Esophagus squamous epithelium (tissue), 5 donors: ENCODE measurements at regions not wholly inside any gene's neighbourhood (a gene's known extent, or its start where the extent isn't known, plus 50 kb on each side); places are given as distances from the start of the nearest gene placed in this dataset.

ENCODE experiments used
- DNase-seq: peaks from one replicate; lab custom pipeline; 2025; lab: John Stamatoyannopoulos, UW
- H3K27ac ChIP-seq, 4 donors: fragments of 200-600 bp; sonication (generic); one replicate each; pipeline ENCODE4 v1.5.1; 2016 to 2019; ENCODE audit warnings: mild to moderate bottlenecking in 1 of 4
- H3K27me3 ChIP-seq, 4 donors: fragments of 200-600 bp; sonication (generic); 1 replicate in 3 of 4; 2 replicates in 1 of 4; pipeline versions ENCODE4 v1.5.1 to v1.6.0; 2017 to 2021; ENCODE audit warnings: antibody characterized with exemption in 1 of 4
- H3K36me3 ChIP-seq, 3 donors: fragments of 200-600 bp; sonication (generic); one replicate each; pipeline ENCODE4 v1.5.1; 2016 to 2019
- H3K4me1 ChIP-seq, 3 donors: fragments of 200-600 bp; sonication (generic); one replicate each; pipeline ENCODE4 v1.5.1; 2017 to 2019
- H3K4me3 ChIP-seq, 4 donors: fragments of 200-600 bp; sonication (generic); 1 replicate in 3 of 4; 2 replicates in 1 of 4; pipeline ENCODE4 v1.5.1; 2016 to 2019; ENCODE audit warnings: mild to moderate bottlenecking in 2 of 4, moderate library complexity in 1 of 4
- H3K9me3 ChIP-seq, 3 donors: fragments of 200-600 bp; sonication (generic); one replicate each; pipeline ENCODE4 v1.5.1; 2016 to 2019
- CTCF ChIP-seq, 6 experiments: fragments of 450-650 bp in 4 of 6; fragments of 200-600 bp in 2 of 6; sonication (generic) in 2 of 6; IDR thresholded peaks; one replicate each; pipeline ENCODE4 v1.5.1; 2016 to 2019; ENCODE audit warnings: antibody characterized with exemption in 6 of 6, mild to moderate bottlenecking in 4 of 6, moderate library complexity in 4 of 6
- POLR2A ChIP-seq, 4 donors: fragments of 450-650 bp; IDR thresholded peaks; one replicate each; pipeline ENCODE4 v1.6.1; 2017; ENCODE audit warnings: antibody characterized with exemption in 4 of 4, mild to moderate bottlenecking in 4 of 4, moderate library complexity in 3 of 4
- WGBS, 2 donors: methylation state at CpG; one replicate each; pipeline ENCODE4 v1.1.5; 2018; 5-methylcytosine and 5-hydroxymethylcytosine counted together
- intact Hi-C: fragments of 100-400 bp; cut with DNase I; formaldehyde crosslinking; loops from one replicate; pipeline ENCODE4 v1.15.0; 2022
- donor health status: DM: yes; HTN: yes; CAD: no.

- TF ChIP-seq CTCF (IDR thresholded peaks at IDR 0.05) = no peak
- TF ChIP-seq POLR2A (IDR thresholded peaks at IDR 0.05) = no peak
- Histone ChIP-seq H3K27ac (no peak overlapping the region), H3K4me1 (peaks cover 3 to 77% (median 30%) of the 10 kb centered on the region in 3 donors), H3K4me3 (no peak overlapping the region), H3K36me3 (no peaks in the 10 kb centered on the region), H3K9me3 (no peaks in the 10 kb centered on the region), H3K27me3 (no peaks in the 10 kb centered on the region)
- DNase-seq = no peak
- intact Hi-C loops = no loop called here
- 62 to 85% methylated on average over 1 of the region's 1 CpG for WGBS, 2 donors
These were observed 230.9 kb downstream of the PIK3R1 start for GRCh38 chr5:68446487-68446894.

GRCh38 chr5:68447136-68447929 lies 231.8 kb downstream of the PIK3R1 start:
- WGBS, 2 donors = 82 to 92% methylated on average over 6 of the region's 6 CpGs
- Histone ChIP-seq H3K4me1 (peaks cover 3 to 68% (median 22%) of the 10 kb centered on the region in 3 donors), H3K27me3 (no peaks in the 10 kb centered on the region), H3K4me3 (no peak overlapping the region), H3K36me3 (no peaks in the 10 kb centered on the region), H3K27ac (no peak overlapping the region), H3K9me3 (no peaks in the 10 kb centered on the region)
- intact Hi-C loops = no loop called here
- no peak for DNase-seq
- TF ChIP-seq CTCF (IDR thresholded peaks at IDR 0.05) = no peak
- TF ChIP-seq POLR2A (IDR thresholded peaks at IDR 0.05) = no peak

- no peaks in the 10 kb centered on the region for H3K27me3 ChIP-seq
- no peaks in the 10 kb centered on the region for H3K9me3 ChIP-seq
- TF ChIP-seq CTCF (IDR thresholded peaks at IDR 0.05) (no peak), POLR2A (IDR thresholded peaks at IDR 0.05) (no peak)
- intact Hi-C loops = no loop called here
- peaks cover 0 to 49% (median 15%) of the 10 kb centered on the region in 3 donors for H3K4me1 ChIP-seq
- H3K4me3 ChIP-seq = no peak overlapping the region
- peak overlapping the region in 2 of 4 donors; percentile 4 to 21 for H3K27ac ChIP-seq
- WGBS, 2 donors = 35 to 48% methylated on average over 2 to 3 of the region's 3 CpGs
- H3K36me3 ChIP-seq = no peaks in the 10 kb centered on the region
- no peak for DNase-seq
These were observed 233.8 kb downstream of the PIK3R1 start for GRCh38 chr5:68449380-68449779.

- Histone ChIP-seq H3K4me3 (no peak overlapping the region), H3K27me3 (no peaks in the 10 kb centered on the region), H3K9me3 (no peaks in the 10 kb centered on the region), H3K4me1 (peaks cover 0 to 40% (median 8%) of the 10 kb centered on the region in 3 donors), H3K27ac (peak overlapping the region in 3 of 4 donors; percentile 15 to 51 (median 21)), H3K36me3 (no peaks in the 10 kb centered on the region)
- TF ChIP-seq POLR2A (IDR thresholded peaks at IDR 0.05) (no peak), CTCF (IDR thresholded peaks at IDR 0.05) (no peak)
- 36 to 50% methylated on average over 5 of the region's 5 CpGs for WGBS, 2 donors
- intact Hi-C loops = no loop called here
- no peak for DNase-seq
These were observed 234.8 kb downstream of the PIK3R1 start for GRCh38 chr5:68450245-68450852.

- no peaks in the 10 kb centered on the region for H3K9me3 ChIP-seq
- DNase-seq = no peak
- peaks cover 0 to 36% (median 6%) of the 10 kb centered on the region in 3 donors for H3K4me1 ChIP-seq
- H3K36me3 ChIP-seq = no peaks in the 10 kb centered on the region
- intact Hi-C loops = no loop called here
- TF ChIP-seq CTCF (IDR thresholded peaks at IDR 0.05) (no peak), POLR2A (IDR thresholded peaks at IDR 0.05) (no peak)
- no peak overlapping the region for H3K4me3 ChIP-seq
- 75 to 89% methylated on average over 3 of the region's 3 CpGs for WGBS, 2 donors
- H3K27me3 ChIP-seq = no peaks in the 10 kb centered on the region
- no peak overlapping the region for H3K27ac ChIP-seq
These were observed 236.7 kb downstream of the PIK3R1 start for GRCh38 chr5:68452286-68452685.
